GM23338 (cell line): ENCODE measurements at regions not wholly inside any gene's neighbourhood (a gene's known extent, or its start where the extent isn't known, plus 50 kb on each side); places are given as distances from the start of the nearest gene placed in this dataset.

ENCODE experiments used
- CTCF ChIP-seq, 2 experiments: fragments of 200-600 bp in 1 of 2; sonication (generic) in 1 of 2; conservative IDR thresholded peaks; 2 replicates each; pipeline versions ENCODE4 v1.5.1 to v1.6.1; 2016 to 2017; ENCODE audit warnings: antibody characterized with exemption in 2 of 2, low read depth in 2 of 2, mild to moderate bottlenecking in 2 of 2, moderate library complexity in 1 of 2
- EZH2 ChIP-seq: fragments of 200-600 bp; sonication (generic); IDR thresholded peaks from one replicate; pipeline ENCODE4 v1.8.0; 2017; ENCODE audit warnings: antibody characterized with exemption, mild to moderate bottlenecking, low read depth; ENCODE audit not compliant: unreplicated experiment
- EZH2phosphoT487 ChIP-seq: fragments of 200-600 bp; sonication (generic); IDR thresholded peaks from one replicate; pipeline ENCODE4 v1.8.1; 2018; ENCODE audit warnings: antibody characterized with exemption; ENCODE audit not compliant: unreplicated experiment
- JUNB ChIP-seq: IDR thresholded peaks from one replicate; pipeline ENCODE4 v1.6.1; 2016; ENCODE audit warnings: antibody characterized with exemption; ENCODE audit not compliant: unreplicated experiment
- POLR2AphosphoS5 ChIP-seq: IDR thresholded peaks from 2 replicates; pipeline ENCODE4 v1.6.1; 2016; ENCODE audit warnings: antibody characterized with exemption, low read depth
- REST ChIP-seq: IDR thresholded peaks from one replicate; pipeline ENCODE4 v1.6.1; 2018; ENCODE audit warnings: antibody characterized with exemption; ENCODE audit not compliant: unreplicated experiment
- STAT1 ChIP-seq: IDR thresholded peaks from one replicate; pipeline ENCODE4 v1.6.1; 2016; ENCODE audit warnings: antibody characterized with exemption; ENCODE audit not compliant: unreplicated experiment
- ZNF331 ChIP-seq: fragments of 250-450 bp; sonication (Bioruptor Pico); IDR thresholded peaks from 2 replicates; pipeline ENCODE4 v1.5.0; 2020; ENCODE audit warnings: low read depth, mild to moderate bottlenecking, moderate library complexity
- TF ChIP-seq, protein P1 (sequence below): fragments of 250-450 bp; sonication (Bioruptor Pico); IDR thresholded peaks from 2 replicates; pipeline ENCODE4 v1.5.0; 2020; ENCODE audit warnings: mild to moderate bottlenecking, moderate library complexity

- TF ChIP-seq, protein P1, sequence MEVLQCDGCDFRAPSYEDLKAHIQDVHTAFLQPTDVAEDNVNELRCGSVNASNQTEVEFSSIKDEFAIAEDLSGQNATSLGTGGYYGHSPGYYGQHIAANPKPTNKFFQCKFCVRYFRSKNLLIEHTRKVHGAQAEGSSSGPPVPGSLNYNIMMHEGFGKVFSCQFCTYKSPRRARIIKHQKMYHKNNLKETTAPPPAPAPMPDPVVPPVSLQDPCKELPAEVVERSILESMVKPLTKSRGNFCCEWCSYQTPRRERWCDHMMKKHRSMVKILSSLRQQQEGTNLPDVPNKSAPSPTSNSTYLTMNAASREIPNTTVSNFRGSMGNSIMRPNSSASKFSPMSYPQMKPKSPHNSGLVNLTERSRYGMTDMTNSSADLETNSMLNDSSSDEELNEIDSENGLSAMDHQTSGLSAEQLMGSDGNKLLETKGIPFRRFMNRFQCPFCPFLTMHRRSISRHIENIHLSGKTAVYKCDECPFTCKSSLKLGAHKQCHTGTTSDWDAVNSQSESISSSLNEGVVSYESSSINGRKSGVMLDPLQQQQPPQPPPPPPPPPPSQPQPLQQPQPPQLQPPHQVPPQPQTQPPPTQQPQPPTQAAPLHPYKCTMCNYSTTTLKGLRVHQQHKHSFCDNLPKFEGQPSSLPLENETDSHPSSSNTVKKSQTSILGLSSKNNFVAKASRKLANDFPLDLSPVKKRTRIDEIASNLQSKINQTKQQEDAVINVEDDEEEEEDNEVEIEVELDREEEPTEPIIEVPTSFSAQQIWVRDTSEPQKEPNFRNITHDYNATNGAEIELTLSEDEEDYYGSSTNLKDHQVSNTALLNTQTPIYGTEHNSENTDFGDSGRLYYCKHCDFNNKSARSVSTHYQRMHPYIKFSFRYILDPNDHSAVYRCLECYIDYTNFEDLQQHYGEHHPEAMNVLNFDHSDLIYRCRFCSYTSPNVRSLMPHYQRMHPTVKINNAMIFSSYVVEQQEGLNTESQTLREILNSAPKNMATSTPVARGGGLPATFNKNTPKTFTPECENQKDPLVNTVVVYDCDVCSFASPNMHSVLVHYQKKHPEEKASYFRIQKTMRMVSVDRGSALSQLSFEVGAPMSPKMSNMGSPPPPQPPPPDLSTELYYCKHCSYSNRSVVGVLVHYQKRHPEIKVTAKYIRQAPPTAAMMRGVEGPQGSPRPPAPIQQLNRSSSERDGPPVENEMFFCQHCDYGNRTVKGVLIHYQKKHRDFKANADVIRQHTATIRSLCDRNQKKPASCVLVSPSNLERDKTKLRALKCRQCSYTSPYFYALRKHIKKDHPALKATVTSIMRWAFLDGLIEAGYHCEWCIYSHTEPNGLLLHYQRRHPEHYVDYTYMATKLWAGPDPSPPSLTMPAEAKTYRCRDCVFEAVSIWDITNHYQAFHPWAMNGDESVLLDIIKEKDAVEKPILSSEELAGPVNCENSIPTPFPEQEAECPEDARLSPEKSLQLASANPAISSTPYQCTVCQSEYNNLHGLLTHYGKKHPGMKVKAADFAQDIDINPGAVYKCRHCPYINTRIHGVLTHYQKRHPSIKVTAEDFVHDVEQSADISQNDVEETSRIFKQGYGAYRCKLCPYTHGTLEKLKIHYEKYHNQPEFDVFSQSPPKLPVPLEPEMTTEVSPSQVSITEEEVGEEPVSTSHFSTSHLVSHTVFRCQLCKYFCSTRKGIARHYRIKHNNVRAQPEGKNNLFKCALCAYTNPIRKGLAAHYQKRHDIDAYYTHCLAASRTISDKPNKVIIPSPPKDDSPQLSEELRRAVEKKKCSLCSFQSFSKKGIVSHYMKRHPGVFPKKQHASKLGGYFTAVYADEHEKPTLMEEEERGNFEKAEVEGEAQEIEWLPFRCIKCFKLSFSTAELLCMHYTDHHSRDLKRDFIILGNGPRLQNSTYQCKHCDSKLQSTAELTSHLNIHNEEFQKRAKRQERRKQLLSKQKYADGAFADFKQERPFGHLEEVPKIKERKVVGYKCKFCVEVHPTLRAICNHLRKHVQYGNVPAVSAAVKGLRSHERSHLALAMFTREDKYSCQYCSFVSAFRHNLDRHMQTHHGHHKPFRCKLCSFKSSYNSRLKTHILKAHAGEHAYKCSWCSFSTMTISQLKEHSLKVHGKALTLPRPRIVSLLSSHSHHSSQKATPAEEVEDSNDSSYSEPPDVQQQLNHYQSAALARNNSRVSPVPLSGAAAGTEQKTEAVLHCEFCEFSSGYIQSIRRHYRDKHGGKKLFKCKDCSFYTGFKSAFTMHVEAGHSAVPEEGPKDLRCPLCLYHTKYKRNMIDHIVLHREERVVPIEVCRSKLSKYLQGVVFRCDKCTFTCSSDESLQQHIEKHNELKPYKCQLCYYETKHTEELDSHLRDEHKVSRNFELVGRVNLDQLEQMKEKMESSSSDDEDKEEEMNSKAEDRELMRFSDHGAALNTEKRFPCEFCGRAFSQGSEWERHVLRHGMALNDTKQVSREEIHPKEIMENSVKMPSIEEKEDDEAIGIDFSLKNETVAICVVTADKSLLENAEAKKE (CRISPR knock-in tag) = no peak
- no peak for TF ChIP-seq POLR2AphosphoS5
- TF ChIP-seq JUNB = no peak
- no peak for TF ChIP-seq EZH2
- TF ChIP-seq STAT1 = no peak
- no peak for TF ChIP-seq ZNF331 (CRISPR knock-in tag)
- no peak for TF ChIP-seq EZH2phosphoT487
- TF ChIP-seq CTCF (conservative IDR thresholded peaks at IDR 0.05; ENCODE audit: low read depth in 2 of 2) = no peak
- TF ChIP-seq REST = no peak
These were observed 673.1 kb downstream of the HTR1B start (continued) for GRCh38 chr6:76790045-76790796.
